SK-N-SH (cell line): ENCODE measurements at regions not wholly inside any gene's neighbourhood (a gene's known extent, or its start where the extent isn't known, plus 50 kb on each side); places are given as distances from the start of the nearest gene placed in this dataset.

Experiments
- CTCF ChIP-seq: fragments of 200-600 bp; sonication (generic); IDR thresholded peaks from 2 replicates; pipeline ENCODE4 v1.6.1; 2017; ENCODE audit warnings: antibody characterized with exemption, mild to moderate bottlenecking, moderate library complexity
- EZH2phosphoT487 ChIP-seq: fragments of 200-600 bp; sonication (generic); IDR thresholded peaks from 2 replicates; pipeline ENCODE4 v1.6.1; 2017; ENCODE audit warnings: low read depth, mixed run types, mild to moderate bottlenecking, antibody characterized with exemption, moderate library complexity, borderline replicate concordance
- REST ChIP-seq: IDR thresholded peaks from 2 replicates; pipeline ENCODE4 v1.6.1; 2012; ENCODE audit warnings: mild to moderate bottlenecking, low read depth, low read length, moderate library complexity
- RFX5 ChIP-seq: IDR thresholded peaks from 2 replicates; pipeline ENCODE4 v1.6.1; 2012; ENCODE audit warnings: mild to moderate bottlenecking, improper control_type of control experiment, low read length
- TF ChIP-seq, protein P1 (sequence below): IDR thresholded peaks from 2 replicates; pipeline ENCODE4 v1.4.0; 2012; ENCODE audit warnings: low read depth, borderline replicate concordance

- TF ChIP-seq RFX5: no peak
- TF ChIP-seq EZH2phosphoT487: no peak
- no peak for TF ChIP-seq CTCF
- TF ChIP-seq, protein P1, sequence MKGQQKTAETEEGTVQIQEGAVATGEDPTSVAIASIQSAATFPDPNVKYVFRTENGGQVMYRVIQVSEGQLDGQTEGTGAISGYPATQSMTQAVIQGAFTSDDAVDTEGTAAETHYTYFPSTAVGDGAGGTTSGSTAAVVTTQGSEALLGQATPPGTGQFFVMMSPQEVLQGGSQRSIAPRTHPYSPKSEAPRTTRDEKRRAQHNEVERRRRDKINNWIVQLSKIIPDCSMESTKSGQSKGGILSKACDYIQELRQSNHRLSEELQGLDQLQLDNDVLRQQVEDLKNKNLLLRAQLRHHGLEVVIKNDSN: no peak
- no peak for TF ChIP-seq REST
These were observed 75.9 kb downstream of the COQ2 start for GRCh38 chr4:83208371-83209365.
